SK-N-SH (cell line): ENCODE measurements at regions not wholly inside any gene's neighbourhood (a gene's known extent, or its start where the extent isn't known, plus 50 kb on each side); places are given as distances from the start of the nearest gene placed in this dataset.

ENCODE experiments used
- CTCF ChIA-PET: fragments of 300-600, 350-600 bp; formaldehyde crosslinking; extraction: SDS; loops from one replicate; lab custom pipeline; 2021; lab: Yijun Ruan, JAX
- POLR2A ChIA-PET: fragments of 350-600 bp; sonication (Branson Sonifier 250); formaldehyde crosslinking; extraction: SDS; loops from one replicate; lab custom pipeline; 2020; ENCODE audit warnings: antibody characterized with exemption, inconsistent platforms; lab: Yijun Ruan, JAX
- DNase-seq: peaks from one replicate; pipeline ENCODE4 v3.0.0; 2012
- H2AFZ ChIP-seq: fragments of 200-600 bp; sonication (generic); 2 replicates; pipeline ENCODE4 v1.8.1; 2016; ENCODE audit warnings: antibody characterized with exemption, mild to moderate bottlenecking, low read depth
- H3F3A ChIP-seq: fragments of 200-600 bp; sonication (generic); replicated peaks from 2 replicates; pipeline ENCODE3; 2016; ENCODE audit warnings: antibody characterized with exemption, mild to moderate bottlenecking; ENCODE audit not compliant: insufficient read depth
- H3K27ac ChIP-seq, 2 experiments: fragments of 200-500 bp in 1 of 2; fragments of 200-600 bp in 1 of 2; sonication (Bioruptor generic) in 1 of 2; sonication (generic), shearing (Covaris generic) in 1 of 2; 2 replicates each; pipeline versions ENCODE4 v1.5.1 to v1.6.1; 2014 to 2016; ENCODE audit warnings: low read depth in 2 of 2, inconsistent platforms in 1 of 2, low read length in 1 of 2, mild to moderate bottlenecking in 1 of 2, mixed read lengths in 1 of 2
- H3K27me3 ChIP-seq: fragments of 200-600 bp; sonication (generic), shearing (Covaris generic); 2 replicates; pipeline ENCODE4 v1.6.1; 2016; ENCODE audit warnings: mixed run types; ENCODE audit not compliant: insufficient read depth
- H3K36me3 ChIP-seq, 2 experiments: fragments of 200-500 bp in 1 of 2; fragments of 200-600 bp in 1 of 2; sonication (Bioruptor generic) in 1 of 2; sonication (generic) in 1 of 2; replicated peaks in 1 of 2; 2 replicates each; pipeline versions ENCODE3 to v1.5.1; 2014 to 2016; ENCODE audit warnings: low read length in 1 of 2, mild to moderate bottlenecking in 1 of 2; ENCODE audit not compliant: insufficient read depth in 2 of 2, control insufficient read depth in 1 of 2
- H3K4me1 ChIP-seq, 2 experiments: fragments of 200-500 bp in 1 of 2; fragments of 200-600 bp in 1 of 2; sonication (Bioruptor generic) in 1 of 2; sonication (generic), shearing (Covaris generic) in 1 of 2; 2 replicates each; pipeline versions ENCODE4 v1.5.1 to v1.6.1; 2014 to 2016; ENCODE audit warnings: low read depth in 1 of 2, low read length in 1 of 2, mixed run types in 1 of 2; ENCODE audit not compliant: insufficient read depth in 2 of 2, control insufficient read depth in 1 of 2
- H3K4me2 ChIP-seq: fragments of 200-600 bp; sonication (generic), shearing (Covaris generic); 2 replicates; pipeline ENCODE4 v1.6.1; 2017; ENCODE audit warnings: mixed run types
- H3K4me3 ChIP-seq, 2 experiments: fragments of 200-500 bp in 1 of 2; fragments of 200-600 bp in 1 of 2; sonication (Bioruptor generic) in 1 of 2; sonication (generic), shearing (Covaris generic) in 1 of 2; 2 replicates each; pipeline versions ENCODE4 v1.5.1 to v1.8.1; 2014 to 2016; ENCODE audit warnings: low read depth in 2 of 2, inconsistent platforms in 1 of 2, low read length in 1 of 2, mild to moderate bottlenecking in 1 of 2, mixed read lengths in 1 of 2, moderate library complexity in 1 of 2
- H3K79me2 ChIP-seq: fragments of 200-600 bp; sonication (generic); 2 replicates; pipeline ENCODE4 v1.8.1; 2017; ENCODE audit warnings: mild to moderate bottlenecking; ENCODE audit not compliant: insufficient read depth
- H3K9ac ChIP-seq: fragments of 200-600 bp; sonication (generic); 2 replicates; pipeline ENCODE4 v1.6.1; 2017; ENCODE audit warnings: mixed run types
- H3K9me2 ChIP-seq: fragments of 200-600 bp; sonication (generic); 2 replicates; pipeline ENCODE4 v1.6.1; 2017; ENCODE audit warnings: mixed run types
- H3K9me3 ChIP-seq: fragments of 200-600 bp; sonication (generic); 2 replicates; pipeline ENCODE4 v1.6.1; 2017; ENCODE audit warnings: mixed run types, mild to moderate bottlenecking, moderate library complexity
- H4K20me1 ChIP-seq: fragments of 200-600 bp; sonication (generic); 2 replicates; pipeline ENCODE4 v1.6.1; 2017; ENCODE audit warnings: mild to moderate bottlenecking, mixed run types; ENCODE audit not compliant: insufficient read depth
- EP300 ChIP-seq, 2 experiments: IDR thresholded peaks; 2 replicates each; pipeline versions ENCODE4 v1.4.0 to v1.6.1; 2012; ENCODE audit warnings: borderline replicate concordance in 1 of 2, low read depth in 1 of 2, low read length in 1 of 2
- EZH2phosphoT487 ChIP-seq: fragments of 200-600 bp; sonication (generic); IDR thresholded peaks from 2 replicates; pipeline ENCODE4 v1.6.1; 2017; ENCODE audit warnings: low read depth, mixed run types, mild to moderate bottlenecking, antibody characterized with exemption, moderate library complexity, borderline replicate concordance
- GATA2 ChIP-seq: sonication (generic); formaldehyde crosslinking; IDR thresholded peaks from 2 replicates; pipeline ENCODE4 v1.5.0; 2020; ENCODE audit warnings: mild to moderate bottlenecking, missing genetic modification reagents
- MEF2A ChIP-seq: IDR thresholded peaks from 2 replicates; pipeline ENCODE4 v1.4.0; 2012; ENCODE audit warnings: low read depth, borderline replicate concordance
- MXI1 ChIP-seq: IDR thresholded peaks from 2 replicates; pipeline ENCODE4 v1.6.1; 2012; ENCODE audit warnings: mild to moderate bottlenecking, low read depth, low read length, improper control_type of control experiment
- PBX3 ChIP-seq: IDR thresholded peaks from 2 replicates; pipeline ENCODE4; 2012
- RAD21 ChIP-seq: IDR thresholded peaks from 2 replicates; pipeline ENCODE4 v1.6.1; 2012; ENCODE audit warnings: mild to moderate bottlenecking, low read length
- RCOR1 ChIP-seq: fragments of 150-350 bp; IDR thresholded peaks from 2 replicates; pipeline ENCODE4 v1.6.1; 2017; ENCODE audit warnings: antibody characterized with exemption, low read length
- RFX5 ChIP-seq: IDR thresholded peaks from 2 replicates; pipeline ENCODE4 v1.6.1; 2012; ENCODE audit warnings: mild to moderate bottlenecking, improper control_type of control experiment, low read length
- SIN3A ChIP-seq: IDR thresholded peaks from 2 replicates; pipeline ENCODE4 v1.6.1; 2012; ENCODE audit warnings: low read depth, mild to moderate bottlenecking, low read length, moderate library complexity, borderline replicate concordance
- TAF1 ChIP-seq: IDR thresholded peaks from 2 replicates; pipeline ENCODE4 v1.6.1; 2012; ENCODE audit warnings: low read depth, mild to moderate bottlenecking, low read length, moderate library complexity, borderline replicate concordance
- TCF12 ChIP-seq: IDR thresholded peaks from 2 replicates; pipeline ENCODE4 v1.4.0; 2012
- ZBTB33 ChIP-seq: IDR thresholded peaks from 2 replicates; pipeline ENCODE4 v1.4.0; 2012; ENCODE audit warnings: low read depth, borderline replicate concordance
- WGBS: methylation state at CpG from one replicate; pipeline ENCODE4 v1.1.6; 2017; ENCODE audit warnings: low lambda C conversion rate; 5-methylcytosine and 5-hydroxymethylcytosine counted together
- TF ChIP-seq, protein P1 (sequence below): fragments of 150-350 bp; IDR thresholded peaks from 2 replicates; pipeline ENCODE4 v1.6.1; 2017; ENCODE audit warnings: antibody characterized with exemption, low read length, low read depth, borderline replicate concordance
- TF ChIP-seq, protein P2 (sequence below): fragments of 150-350 bp; IDR thresholded peaks from 2 replicates; pipeline ENCODE4 v1.6.1; 2016; ENCODE audit warnings: mild to moderate bottlenecking, low read depth, low read length
- TF ChIP-seq, protein P3 (sequence below): IDR thresholded peaks from 2 replicates; pipeline ENCODE4 v1.4.0; 2012; ENCODE audit warnings: low read depth, borderline replicate concordance

GRCh38 chrX:134137341-134137740 is 99.6 kb upstream of the CCDC160 start:
- TF ChIP-seq RAD21 (no peak), EZH2phosphoT487 (no peak), PBX3 (no peak), RCOR1 (no peak), SIN3A (no peak), RFX5 (no peak), TCF12 (no peak), MXI1 (no peak), TAF1 (no peak), MEF2A (no peak)
- TF ChIP-seq, protein P1, sequence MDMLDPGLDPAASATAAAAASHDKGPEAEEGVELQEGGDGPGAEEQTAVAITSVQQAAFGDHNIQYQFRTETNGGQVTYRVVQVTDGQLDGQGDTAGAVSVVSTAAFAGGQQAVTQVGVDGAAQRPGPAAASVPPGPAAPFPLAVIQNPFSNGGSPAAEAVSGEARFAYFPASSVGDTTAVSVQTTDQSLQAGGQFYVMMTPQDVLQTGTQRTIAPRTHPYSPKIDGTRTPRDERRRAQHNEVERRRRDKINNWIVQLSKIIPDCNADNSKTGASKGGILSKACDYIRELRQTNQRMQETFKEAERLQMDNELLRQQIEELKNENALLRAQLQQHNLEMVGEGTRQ: no peak
- TF ChIP-seq, protein P2, sequence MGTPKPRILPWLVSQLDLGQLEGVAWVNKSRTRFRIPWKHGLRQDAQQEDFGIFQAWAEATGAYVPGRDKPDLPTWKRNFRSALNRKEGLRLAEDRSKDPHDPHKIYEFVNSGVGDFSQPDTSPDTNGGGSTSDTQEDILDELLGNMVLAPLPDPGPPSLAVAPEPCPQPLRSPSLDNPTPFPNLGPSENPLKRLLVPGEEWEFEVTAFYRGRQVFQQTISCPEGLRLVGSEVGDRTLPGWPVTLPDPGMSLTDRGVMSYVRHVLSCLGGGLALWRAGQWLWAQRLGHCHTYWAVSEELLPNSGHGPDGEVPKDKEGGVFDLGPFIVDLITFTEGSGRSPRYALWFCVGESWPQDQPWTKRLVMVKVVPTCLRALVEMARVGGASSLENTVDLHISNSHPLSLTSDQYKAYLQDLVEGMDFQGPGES: no peak
- TF ChIP-seq, all 33 proteins: peak for 0
- DNase-seq: no peak
- H3K36me3 ChIP-seq: no peaks in the 10 kb centered on the region
- ChIA-PET CTCF (no interaction called here), POLR2A (no interaction called here)
- 13% methylated on average over 1 of the region's 1 CpG for WGBS
- H3K79me2 ChIP-seq: no peaks in the 10 kb centered on the region; the same call in 1 of the 2 replicates
- no peaks in the 10 kb centered on the region for H3K9me2 ChIP-seq
- no peaks in the 10 kb centered on the region for H3F3A ChIP-seq
- no peak overlapping the region for H3K4me2 ChIP-seq
- H3K27ac ChIP-seq: no peak overlapping the region
- no peak overlapping the region for H3K9ac ChIP-seq
- peaks cover 6% of the 10 kb centered on the region; the same call in 1 of the 2 replicates for H3K27me3 ChIP-seq
- H2AFZ ChIP-seq: no peak overlapping the region
- no peaks in the 10 kb centered on the region for H4K20me1 ChIP-seq
- H3K4me3 ChIP-seq: no peak overlapping the region
- H3K4me1 ChIP-seq: no peaks in the 10 kb centered on the region
- no peaks in the 10 kb centered on the region for H3K9me3 ChIP-seq

DNA sequence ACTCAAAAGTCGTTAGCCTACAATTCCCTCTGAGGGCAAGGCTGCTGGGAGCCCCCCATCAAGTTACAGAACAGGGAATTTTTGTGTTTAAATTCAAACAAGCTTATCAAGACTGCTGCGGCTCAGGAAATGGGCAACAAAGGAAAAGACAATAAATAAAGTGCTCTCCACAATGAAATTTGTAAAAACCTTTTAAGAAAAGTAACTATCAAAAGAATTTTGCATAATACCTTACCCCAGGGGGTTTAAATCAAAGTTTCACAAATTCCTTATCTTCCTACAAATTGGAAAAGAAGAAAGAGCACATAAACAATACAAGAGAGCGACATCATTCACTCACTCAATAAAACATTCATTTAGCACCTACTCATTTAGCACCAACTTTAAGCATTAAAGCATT is 97.9 kb upstream of the CCDC160 start:
- H3K9me3 ChIP-seq: no peaks in the 10 kb centered on the region
- H3K9me2 ChIP-seq: no peaks in the 10 kb centered on the region
- no peak overlapping the region for H3K9ac ChIP-seq
- H3K4me2 ChIP-seq: no peak overlapping the region
- no peak overlapping the region for H2AFZ ChIP-seq
- no peak overlapping the region for H3K4me3 ChIP-seq
- no peak for DNase-seq
- CTCF ChIA-PET: interaction anchor here (0.8 to 1.3 kb wide), 2 partner anchors 12 to 347 kb away, joined by 4 read pairs; no protein-coding TSS in a partner anchor
- no peaks in the 10 kb centered on the region; the same call in 1 of the 2 replicates for H3K79me2 ChIP-seq
- H3K27ac ChIP-seq: no peak overlapping the region
- H3K36me3 ChIP-seq: no peaks in the 10 kb centered on the region
- no peaks in the 10 kb centered on the region for H3K4me1 ChIP-seq
- no peaks in the 10 kb centered on the region for H3F3A ChIP-seq
- no peaks in the 10 kb centered on the region for H4K20me1 ChIP-seq
- TF ChIP-seq, protein P3, sequence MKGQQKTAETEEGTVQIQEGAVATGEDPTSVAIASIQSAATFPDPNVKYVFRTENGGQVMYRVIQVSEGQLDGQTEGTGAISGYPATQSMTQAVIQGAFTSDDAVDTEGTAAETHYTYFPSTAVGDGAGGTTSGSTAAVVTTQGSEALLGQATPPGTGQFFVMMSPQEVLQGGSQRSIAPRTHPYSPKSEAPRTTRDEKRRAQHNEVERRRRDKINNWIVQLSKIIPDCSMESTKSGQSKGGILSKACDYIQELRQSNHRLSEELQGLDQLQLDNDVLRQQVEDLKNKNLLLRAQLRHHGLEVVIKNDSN: no peak
- no peak for TF ChIP-seq MXI1
- TF ChIP-seq ZBTB33: no peak
- no peak for TF ChIP-seq RCOR1
- TF ChIP-seq EP300 (IDR thresholded peaks at IDR 0.05; ENCODE audit: borderline replicate concordance in 1 of 2, low read depth in 1 of 2, low read length in 1 of 2): no peak
- TF ChIP-seq GATA2: no peak
- 6% methylated on average over 3 of the region's 3 CpGs for WGBS
- peaks cover 6% of the 10 kb centered on the region; the same call in 1 of the 2 replicates for H3K27me3 ChIP-seq
- POLR2A ChIA-PET: no interaction called here
